SJCRH30 (cell line): ENCODE measurements at regions not wholly inside any gene's neighbourhood (a gene's known extent, or its start where the extent isn't known, plus 50 kb on each side); places are given as distances from the start of the nearest gene placed in this dataset.
"Not testable (repeated sequence)": the region's sequence is repeated elsewhere in the genome, so short reads cannot be mapped to it uniquely, and the experiment has no call there.

ENCODE experiments used
- DNase-seq, 2 experiments: peaks; one replicate each; pipeline ENCODE4 v3.0.0-alpha.2; 2015 to 2020
- H3K27ac ChIP-seq: fragments of 250-450 bp; sonication (Bioruptor Pico); 2 replicates; pipeline ENCODE4 v1.5.1; 2020; ENCODE audit warnings: mild to moderate bottlenecking, moderate library complexity
- H3K27me3 ChIP-seq: fragments of 250-450 bp; sonication (Bioruptor Pico); 2 replicates; pipeline ENCODE4 v1.5.1; 2020; ENCODE audit warnings: mild to moderate bottlenecking, moderate library complexity
- H3K36me3 ChIP-seq: fragments of 250-450 bp; sonication (Bioruptor Pico); 2 replicates; pipeline ENCODE4 v1.5.1; 2020; ENCODE audit warnings: mild to moderate bottlenecking, moderate library complexity
- H3K4me1 ChIP-seq: fragments of 250-450 bp; sonication (Bioruptor Pico); 2 replicates; pipeline ENCODE4 v1.5.1; 2020; ENCODE audit warnings: mild to moderate bottlenecking, moderate library complexity
- H3K4me3 ChIP-seq: fragments of 250-450 bp; sonication (Bioruptor Pico); 2 replicates; pipeline ENCODE4 v1.5.1; 2020; ENCODE audit warnings: mild to moderate bottlenecking, moderate library complexity
- H3K9me3 ChIP-seq: fragments of 250-450 bp; sonication (Bioruptor Pico); replicated peaks from 2 replicates; pipeline ENCODE4 v1.5.1; 2020; ENCODE audit warnings: mild to moderate bottlenecking, moderate library complexity

GRCh38 chr20:11162026-11162775, 488.4 kb upstream of the JAG1 start:
- Histone ChIP-seq H3K4me1 (no peaks in the 10 kb centered on the region), H3K27me3 (no peaks in the 10 kb centered on the region), H3K4me3 (no peak overlapping the region), H3K36me3 (no peaks in the 10 kb centered on the region), H3K27ac (no peak overlapping the region), H3K9me3 (no peaks in the 10 kb centered on the region)
- DNase-seq, result no peak

- no peaks in the 10 kb centered on the region for H3K9me3 ChIP-seq
- no peak overlapping the region for H3K27ac ChIP-seq
- no peak for DNase-seq
- no peaks in the 10 kb centered on the region for H3K27me3 ChIP-seq
- no peaks in the 10 kb centered on the region for H3K4me1 ChIP-seq
- H3K4me3 ChIP-seq, result no peak overlapping the region
- no peaks in the 10 kb centered on the region for H3K36me3 ChIP-seq
Observed at GRCh38 chr20:11165789-11166188, 492.0 kb upstream of the JAG1 start.

DNA sequence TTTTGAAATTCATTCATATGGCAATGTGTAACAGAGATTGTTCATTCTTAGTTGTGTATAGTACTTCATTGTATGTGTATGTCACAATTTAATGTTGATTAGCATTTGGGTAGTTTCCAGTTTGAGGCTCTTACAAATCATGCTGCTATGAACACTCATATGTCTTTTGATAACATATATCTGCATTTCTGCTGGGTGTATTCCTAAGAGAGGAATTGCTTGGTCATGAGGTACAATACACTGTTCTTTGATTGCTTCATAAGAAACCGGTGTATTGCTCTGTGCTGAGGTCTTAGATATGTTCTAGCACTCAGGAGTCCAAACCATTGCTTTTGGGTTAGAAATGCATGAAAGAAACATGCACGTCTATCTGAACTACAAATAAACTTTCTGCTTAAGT, 492.9 kb upstream of the JAG1 start:
- Histone ChIP-seq H3K4me1 (no peaks in the 10 kb centered on the region), H3K27ac (no peak overlapping the region), H3K9me3 (no peaks in the 10 kb centered on the region), H3K36me3 (no peaks in the 10 kb centered on the region), H3K27me3 (no peaks in the 10 kb centered on the region), H3K4me3 (no peak overlapping the region)
- no peak for DNase-seq

DNA sequence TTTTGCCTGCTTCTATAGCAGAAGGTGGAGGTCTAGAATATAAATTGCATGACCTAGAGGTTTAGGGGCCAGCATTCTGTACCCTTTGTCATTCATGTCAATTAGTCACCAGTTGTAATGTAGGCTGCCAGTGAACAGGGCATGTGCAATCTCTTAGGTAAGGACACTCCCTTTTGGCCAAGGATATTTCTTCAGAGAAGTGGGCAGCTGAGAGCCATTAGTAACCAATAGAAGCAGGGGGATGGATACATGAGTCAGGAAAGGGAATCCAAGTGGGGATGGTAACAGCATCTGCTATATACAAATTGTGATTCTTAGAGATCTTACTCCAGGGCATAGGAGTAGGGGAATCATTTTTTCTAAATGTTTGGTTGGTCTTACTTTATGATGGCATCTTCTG, 494.2 kb upstream of the JAG1 start:
- H3K27me3 ChIP-seq, result no peaks in the 10 kb centered on the region
- H3K27ac ChIP-seq, result no peak overlapping the region
- DNase-seq, result no peak
- no peaks in the 10 kb centered on the region for H3K36me3 ChIP-seq
- H3K4me1 ChIP-seq, result no peaks in the 10 kb centered on the region
- H3K4me3 ChIP-seq, result no peak overlapping the region
- no peaks in the 10 kb centered on the region for H3K9me3 ChIP-seq

DNA sequence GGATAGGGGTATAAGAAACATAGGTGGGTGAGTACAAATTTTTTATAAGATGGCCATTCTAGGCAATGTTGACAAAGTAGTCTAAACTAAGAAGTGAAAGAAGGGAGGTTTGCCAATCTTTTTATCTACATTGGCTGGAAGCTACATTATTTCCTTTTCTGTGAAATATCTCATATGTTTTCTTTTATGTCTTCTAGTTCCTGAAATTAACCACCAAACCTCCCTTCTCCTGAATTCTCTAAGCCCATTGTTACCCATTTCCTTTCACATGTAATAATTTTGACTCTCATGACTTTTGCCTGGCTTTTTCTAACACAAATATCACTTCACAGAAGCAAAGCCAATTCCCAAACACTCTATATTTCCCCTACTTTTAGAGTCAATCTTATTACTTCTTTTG, 496.2 kb upstream of the JAG1 start:
- no peaks in the 10 kb centered on the region for H3K36me3 ChIP-seq
- no peak overlapping the region for H3K27ac ChIP-seq
- H3K4me3 ChIP-seq, result no peak overlapping the region
- no peaks in the 10 kb centered on the region for H3K4me1 ChIP-seq
- no peak for DNase-seq
- no peaks in the 10 kb centered on the region for H3K27me3 ChIP-seq
- H3K9me3 ChIP-seq, result no peaks in the 10 kb centered on the region

GRCh38 chr20:11170565-11170964, 496.8 kb upstream of the JAG1 start:
- H3K4me1 ChIP-seq, result no peaks in the 10 kb centered on the region
- H3K36me3 ChIP-seq, result no peaks in the 10 kb centered on the region
- no peak overlapping the region for H3K27ac ChIP-seq
- no peak for DNase-seq
- no peaks in the 10 kb centered on the region for H3K27me3 ChIP-seq
- no peak overlapping the region for H3K4me3 ChIP-seq
- H3K9me3 ChIP-seq, result no peaks in the 10 kb centered on the region

DNA sequence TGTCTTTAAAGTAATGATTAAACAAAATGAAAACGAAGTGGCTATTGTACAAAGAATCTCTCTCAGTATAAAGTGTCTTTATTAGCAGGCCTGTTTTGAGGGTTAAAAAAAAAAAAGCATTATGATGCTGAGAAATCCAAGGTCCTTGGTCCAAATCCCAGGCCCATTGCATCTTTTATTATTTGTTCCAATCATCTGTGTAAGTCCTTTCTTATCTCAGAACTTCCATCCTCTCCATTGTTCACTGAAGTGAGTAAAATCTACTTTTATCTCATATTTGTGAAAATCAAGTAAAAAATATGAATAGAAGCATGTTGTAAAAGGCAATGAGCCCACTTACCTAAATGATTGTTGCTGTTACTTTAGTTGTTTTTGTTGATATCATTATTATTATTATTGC, 499.1 kb upstream of the JAG1 start:
- Histone ChIP-seq H3K36me3 (no peaks in the 10 kb centered on the region), H3K27me3 (no peaks in the 10 kb centered on the region), H3K27ac (no peak overlapping the region), H3K4me1 (no peaks in the 10 kb centered on the region), H3K9me3 (no peaks in the 10 kb centered on the region), H3K4me3 (no peak overlapping the region)
- no peak for DNase-seq

DNA sequence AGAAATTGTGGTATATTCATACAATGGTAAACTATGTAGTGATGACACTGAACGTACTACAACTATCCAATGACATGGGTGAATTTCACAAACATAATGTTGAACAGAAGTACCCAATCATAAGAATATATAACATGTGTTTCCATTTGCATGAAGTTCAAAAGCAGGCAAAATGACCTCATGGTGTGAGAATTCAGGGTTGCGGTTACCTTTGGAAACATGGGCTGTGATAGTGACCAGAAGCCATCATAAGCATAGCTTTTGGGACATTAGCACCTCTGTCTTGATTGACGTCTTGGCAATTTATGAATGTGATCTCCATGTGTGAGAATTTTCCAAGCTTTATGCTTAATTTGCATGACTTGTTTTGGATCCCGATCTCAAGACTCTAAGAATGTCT, 500.1 kb upstream of the JAG1 start:
- Histone ChIP-seq H3K4me3 (no peak overlapping the region), H3K9me3 (no peaks in the 10 kb centered on the region; the same call in 1 of the 2 replicates), H3K4me1 (peaks cover 1% of the 10 kb centered on the region; the same call in 1 of the 2 replicates), H3K27me3 (peaks cover under 1% of the 10 kb centered on the region; the same call in 1 of the 2 replicates), H3K36me3 (no peaks in the 10 kb centered on the region), H3K27ac (no peak overlapping the region)
- DNase-seq, result no peak

DNA sequence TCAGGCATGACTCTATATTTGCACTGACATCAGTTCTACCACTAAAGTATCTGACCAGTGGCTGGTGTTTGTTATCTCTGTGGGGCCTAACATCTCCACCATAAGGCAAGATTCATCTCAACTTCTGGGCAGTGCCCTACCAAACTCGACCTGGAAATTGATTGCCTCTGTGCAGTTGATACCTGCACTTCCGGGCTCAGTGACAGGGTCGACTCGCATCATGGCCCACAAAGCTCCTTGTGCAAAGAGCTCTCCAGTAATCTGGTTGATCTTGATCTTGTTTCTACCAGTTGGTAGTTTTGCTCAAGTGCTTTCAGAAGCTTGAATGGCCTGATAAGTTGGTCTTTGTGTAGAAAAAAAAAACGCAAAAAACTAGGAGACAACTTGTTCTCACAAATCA, 501.1 kb upstream of the JAG1 start:
- H3K9me3 ChIP-seq, result no peaks in the 10 kb centered on the region; the same call in 1 of the 2 replicates
- peaks cover 5% of the 10 kb centered on the region; the same call in 1 of the 2 replicates for H3K27me3 ChIP-seq
- H3K4me1 ChIP-seq, result peaks cover 5% of the 10 kb centered on the region; the same call in 1 of the 2 replicates
- no peak overlapping the region for H3K4me3 ChIP-seq
- H3K36me3 ChIP-seq, result no peaks in the 10 kb centered on the region
- no peak overlapping the region for H3K27ac ChIP-seq
- DNase-seq, result no peak

- Histone ChIP-seq H3K4me3 (no peak overlapping the region), H3K36me3 (no peaks in the 10 kb centered on the region), H3K4me1 (peaks cover 5% of the 10 kb centered on the region; the same call in 1 of the 2 replicates), H3K27ac (no peak overlapping the region), H3K27me3 (peaks cover 5% of the 10 kb centered on the region; the same call in 1 of the 2 replicates), H3K9me3 (no peaks in the 10 kb centered on the region; the same call in 1 of the 2 replicates)
- no peak for DNase-seq
Observed at GRCh38 chr20:11176431-11176830, 502.6 kb upstream of the JAG1 start.

- peaks cover 5% of the 10 kb centered on the region; the same call in 1 of the 2 replicates for H3K4me1 ChIP-seq
- H3K4me3 ChIP-seq, result no peak overlapping the region
- H3K9me3 ChIP-seq, result no peaks in the 10 kb centered on the region; the same call in 1 of the 2 replicates
- peak in 1 of 2 experiments; percentile 4 for DNase-seq
- no peak overlapping the region for H3K27ac ChIP-seq
- H3K36me3 ChIP-seq, result no peaks in the 10 kb centered on the region
- peaks cover 5% of the 10 kb centered on the region; the same call in 1 of the 2 replicates for H3K27me3 ChIP-seq
Observed at GRCh38 chr20:11178946-11179654, 505.3 kb upstream of the JAG1 start.

GRCh38 chr20:11180186-11180585, 506.4 kb upstream of the JAG1 start:
- no peak for DNase-seq

DNA sequence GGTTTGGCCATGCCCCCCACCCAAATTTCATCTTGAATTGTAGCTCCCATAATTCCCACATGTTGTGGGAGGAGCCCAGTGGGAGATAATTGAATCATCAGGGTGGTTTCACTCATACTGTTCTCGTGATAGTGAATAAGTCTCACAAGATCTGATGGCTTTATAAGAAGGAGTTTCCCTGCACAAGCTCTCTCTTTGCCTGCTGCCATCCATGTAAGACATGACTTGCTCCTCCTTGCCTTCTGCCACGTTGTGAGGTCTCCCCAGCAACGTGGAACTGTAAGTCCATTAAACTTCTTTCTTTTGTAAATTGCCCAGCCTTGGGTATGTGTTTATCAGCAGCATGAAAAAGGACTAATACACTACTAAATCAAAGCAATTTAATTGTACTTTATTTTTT, 507.3 kb upstream of the JAG1 start:
- not testable (repeated sequence) for H3K27me3 ChIP-seq, H3K4me1 ChIP-seq, H3K27ac ChIP-seq, H3K9me3 ChIP-seq, H3K36me3 ChIP-seq, H3K4me3 ChIP-seq, DNase-seq

More at GRCh38 chr20:11180186-11180585, 506.4 kb upstream of the JAG1 start:
- H3K27ac ChIP-seq, result no peak overlapping the region
- H3K4me1 ChIP-seq, result peaks cover 5% of the 10 kb centered on the region; the same call in 1 of the 2 replicates
- H3K27me3 ChIP-seq, result peaks cover 5% of the 10 kb centered on the region; the same call in 1 of the 2 replicates
- no peaks in the 10 kb centered on the region; the same call in 1 of the 2 replicates for H3K9me3 ChIP-seq
- H3K36me3 ChIP-seq, result no peaks in the 10 kb centered on the region
- no peak overlapping the region for H3K4me3 ChIP-seq

DNA sequence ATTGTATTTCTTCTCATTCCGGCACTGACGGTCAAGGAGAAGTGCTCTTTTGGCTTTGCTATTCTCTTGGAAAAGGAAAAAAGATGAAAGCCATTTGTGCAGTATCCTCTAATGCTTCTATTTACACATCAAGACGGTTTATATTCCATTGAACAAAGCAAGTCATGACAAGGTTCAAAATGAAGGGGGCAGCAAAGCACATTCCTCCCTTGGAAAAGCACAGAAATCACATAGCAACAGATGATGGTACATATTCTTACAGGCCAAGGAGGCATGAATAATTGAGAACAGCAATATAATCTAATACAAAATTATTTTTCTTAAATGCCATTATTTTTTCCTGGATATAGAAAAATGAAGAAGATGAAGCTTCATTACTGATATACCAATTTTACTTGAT, 508.2 kb upstream of the JAG1 start:
- Histone ChIP-seq H3K27ac (no peak overlapping the region), H3K4me1 (peaks cover 5% of the 10 kb centered on the region; the same call in 1 of the 2 replicates), H3K27me3 (peaks cover 5% of the 10 kb centered on the region; the same call in 1 of the 2 replicates), H3K4me3 (no peak overlapping the region), H3K36me3 (no peaks in the 10 kb centered on the region), H3K9me3 (no peaks in the 10 kb centered on the region; the same call in 1 of the 2 replicates)
- DNase-seq, result no peak

GRCh38 chr20:11182720-11183119, 508.9 kb upstream of the JAG1 start:
- Histone ChIP-seq H3K36me3 (no peaks in the 10 kb centered on the region), H3K9me3 (no peaks in the 10 kb centered on the region; the same call in 1 of the 2 replicates), H3K4me3 (no peak overlapping the region), H3K27me3 (peaks cover 5% of the 10 kb centered on the region; the same call in 1 of the 2 replicates), H3K4me1 (peaks cover 5% of the 10 kb centered on the region; the same call in 1 of the 2 replicates), H3K27ac (no peak overlapping the region)
- no peak for DNase-seq
